Esophagus muscularis mucosa (tissue), 3 donors: ENCODE measurements at regions not wholly inside any gene's neighbourhood (a gene's known extent, or its start where the extent isn't known, plus 50 kb on each side); places are given as distances from the start of the nearest gene placed in this dataset.

Experiments used
- CTCF ChIP-seq, 3 experiments: fragments of 200-600 bp in 2 of 3; fragments of 450-650 bp in 1 of 3; sonication (generic) in 2 of 3; IDR thresholded peaks; one replicate each; pipeline ENCODE4 v1.5.1; 2017 to 2019; ENCODE audit warnings: antibody characterized with exemption in 3 of 3, mild to moderate bottlenecking in 2 of 3, moderate library complexity in 1 of 3
- POLR2A ChIP-seq: fragments of 450-650 bp; IDR thresholded peaks from one replicate; pipeline ENCODE4 v1.6.1; 2017; ENCODE audit warnings: antibody characterized with exemption, moderate library complexity, mild to moderate bottlenecking, low read depth
- POLR2AphosphoS5 ChIP-seq, 2 donors: sonication (generic); formaldehyde crosslinking; IDR thresholded peaks; one replicate each; pipeline ENCODE4 v1.6.1; 2017; ENCODE audit warnings: antibody characterized with exemption in 2 of 2

DNA sequence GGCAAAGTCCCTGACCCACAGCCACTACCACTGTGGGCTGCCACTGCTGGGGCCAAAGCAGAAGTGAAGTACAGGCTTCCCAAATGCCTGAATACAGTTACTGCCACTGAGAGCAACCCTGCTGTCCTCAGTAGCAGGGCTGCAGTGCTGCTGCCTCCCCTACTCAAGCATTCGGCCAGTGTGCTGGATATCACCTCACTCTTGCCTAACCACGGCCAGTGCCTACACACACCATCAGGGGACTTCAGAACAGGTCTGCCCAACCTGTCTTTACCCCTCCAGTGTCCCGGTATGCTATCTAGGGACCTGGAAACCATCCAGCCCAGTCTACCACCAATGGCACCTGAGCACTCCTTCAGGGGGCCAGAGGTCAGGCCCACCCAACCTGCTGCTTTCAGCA is 261.5 kb upstream of the COL8A1 start:
- no peak for TF ChIP-seq CTCF (IDR thresholded peaks at IDR 0.05)
- TF ChIP-seq POLR2A: no peak
- TF ChIP-seq POLR2AphosphoS5 (IDR thresholded peaks at IDR 0.05): no peak
